ENCODE measurements at regions not wholly inside any gene's neighbourhood (a gene's known extent, or its start where the extent isn't known, plus 50 kb on each side); places are given as distances from the start of the nearest gene placed in this dataset.

DNA sequence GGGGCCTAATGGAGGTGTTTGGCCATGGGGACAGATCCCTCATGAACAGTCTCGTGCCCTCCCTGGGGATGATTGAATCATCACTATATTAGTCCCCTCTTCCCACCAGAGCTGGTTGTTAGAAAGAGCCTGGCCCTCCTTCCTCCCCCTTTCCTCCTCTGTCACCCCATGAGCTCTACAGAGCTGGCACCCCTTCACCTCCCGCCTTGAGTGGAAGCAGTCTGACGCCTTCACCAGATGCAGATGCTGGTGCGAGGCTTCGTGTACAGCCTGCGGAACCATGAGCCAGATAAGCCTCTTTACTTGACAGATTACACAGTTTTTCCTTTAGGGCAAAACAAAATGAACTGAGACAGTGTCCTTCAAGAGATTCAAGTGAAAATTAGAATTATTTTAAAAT, 74.4 kb upstream of the RIPOR2 start:
- Histone ChIP-seq H4K5ac (ENCODE audit: insufficient read length, low read depth, low read length) (no peak overlapping the region), H3K27me3 (replicated peaks in 1 of 4; ENCODE audit: control insufficient read depth in 3 of 4, extremely low read depth in 1 of 4, insufficient read depth in 3 of 4, low read length in 3 of 4) (no peaks in the 10 kb centered on the region), H2AFZ (ENCODE audit: low read length) (no peak overlapping the region), H3K79me2 (ENCODE audit: control insufficient read depth in 1 of 2, insufficient read depth in 2 of 2, low read length in 2 of 2) (no peaks in the 10 kb centered on the region), H3K9ac (replicated peaks in 1 of 4; ENCODE audit: extremely low read depth in 1 of 4, low read depth in 3 of 4, low read length in 3 of 4) (no peak overlapping the region), H3K4me3 (ENCODE audit: extremely low read depth in 1 of 4, insufficient read depth in 2 of 4, low read depth in 3 of 4, low read length in 4 of 4) (no peak overlapping the region), H2BK5ac (ENCODE audit: low read depth, low read length) (no peak overlapping the region), H3K14ac (ENCODE audit: insufficient read length) (no peak overlapping the region), H2BK12ac (ENCODE audit: low read depth, low read length) (no peak overlapping the region; the same call in 1 of the 2 replicates), H3K4ac (replicated peaks; ENCODE audit: insufficient read length, low read depth, low read length) (no peak overlapping the region), H3K27ac (ENCODE audit: low read depth, low read length) (no peak overlapping the region), H3K56ac (replicated peaks; ENCODE audit: insufficient read length, low read depth, low read length) (no peak overlapping the region), H3K23me2 (ENCODE audit: low read depth, low read length) (no peaks in the 10 kb centered on the region), H4K8ac (ENCODE audit: extremely low read depth, insufficient read depth, low read length) (no peak overlapping the region), H3K4me2 (ENCODE audit: insufficient read depth in 1 of 2, low read depth in 2 of 2, low read length in 2 of 2) (no peak overlapping the region), H3K18ac (ENCODE audit: extremely low read depth, low read length) (no peak overlapping the region), H3K4me1 (replicated peaks in 1 of 4; ENCODE audit: control insufficient read depth in 3 of 4, insufficient read depth in 4 of 4, low read length in 3 of 4) (peaks cover 0 to 4% (median 2%) of the 10 kb centered on the region in 4 experiments; a peak in 2 of 7 replicates), H3K79me1 (ENCODE audit: low read depth, low read length) (no peaks in the 10 kb centered on the region), H2BK120ac (replicated peaks; ENCODE audit: low read depth, low read length) (no peak overlapping the region), H2AK5ac (ENCODE audit: low read depth, low read length) (no peak overlapping the region), H3K9me3 (ENCODE audit: insufficient read depth in 2 of 2, low read depth in 1 of 2, low read length in 1 of 2) (no peaks in the 10 kb centered on the region), H3K36me3 (ENCODE audit: control insufficient read depth in 2 of 4, insufficient read depth in 4 of 4, low read length in 3 of 4) (no peaks in the 10 kb centered on the region), H4K91ac (replicated peaks; ENCODE audit: insufficient read length, low read length) (no peak overlapping the region), H2BK20ac (ENCODE audit: low read length) (no peak overlapping the region), H2BK15ac (ENCODE audit: low read length) (no peak overlapping the region), H4K20me1 (replicated peaks in 1 of 2; ENCODE audit: control insufficient read depth in 1 of 2, insufficient read depth in 2 of 2, low read length in 2 of 2) (no peaks in the 10 kb centered on the region), H3K23ac (ENCODE audit: insufficient read length) (no peak overlapping the region)
- POLR2A ChIA-PET (ENCODE audit: partially characterized antibody) = no interaction called here
- DNase-seq (ENCODE audit: low read depth in 1 of 2, low spot score in 2 of 2) (no peak), FAIRE-seq (no peak)
- no peak for TF ChIP-seq SUZ12 (IDR thresholded peaks at IDR 0.05; ENCODE audit: low read length)
- no peak for TF ChIP-seq CREB1 (IDR thresholded peaks at IDR 0.05)
- TF ChIP-seq CTCF (IDR thresholded peaks at IDR 0.05; ENCODE audit: control extremely low read depth in 1 of 3, insufficient read depth in 1 of 3, low read depth in 1 of 3, low read length in 3 of 3) = no peak
- no peak for TF ChIP-seq EZH2 (IDR thresholded peaks at IDR 0.05; ENCODE audit: low read depth, low read length, severe bottlenecking)
- TF ChIP-seq POLR2A (IDR thresholded peaks at IDR 0.05; ENCODE audit: control extremely low read depth in 1 of 2, low read depth in 2 of 2, low read length in 2 of 2) = no peak
- CTCF ChIA-PET (ENCODE audit: partially characterized antibody) = interaction anchor here (1.0 to 2.5 kb wide), 3 partner anchors 19 to 211 kb away, joined by 3 to 20 read pairs (median 4); no protein-coding TSS in a partner anchor
- WGBS, 2 experiments (ENCODE audit: extremely low coverage in 1 of 2, insufficient coverage in 1 of 2, insufficient read length in 1 of 2, insufficient replicate concordance in 2 of 2, low coverage in 1 of 2, low lambda C conversion rate in 2 of 2, missing lambda C conversion rate in 1 of 2) = 94% methylated on average over 6 of the region's 6 CpGs; no CpG with 5 or more reads in 1 of the 2 experiments

Data from H1 (cell line).